DOHH2 (cell line): ENCODE measurements at regions not wholly inside any gene's neighbourhood (a gene's known extent, or its start where the extent isn't known, plus 50 kb on each side); places are given as distances from the start of the nearest gene placed in this dataset.

Experiments
- H3F3A ChIP-seq: fragments of 200-600 bp; sonication (generic), shearing (Covaris generic); 2 replicates; pipeline ENCODE4 v1.6.0; 2016; ENCODE audit warnings: antibody characterized with exemption, mild to moderate bottlenecking; ENCODE audit not compliant: control insufficient read depth, insufficient read depth
- H3K27ac ChIP-seq: fragments of 200-600 bp; sonication (generic); 2 replicates; pipeline ENCODE4 v1.5.1; 2014; ENCODE audit warnings: low read depth, mild to moderate bottlenecking, low read length, moderate library complexity
- H3K27me3 ChIP-seq: fragments of 200-600 bp; sonication (generic); 2 replicates; pipeline ENCODE4 v1.6.1; 2014; ENCODE audit warnings: mild to moderate bottlenecking, low read length, mixed read lengths; ENCODE audit not compliant: control insufficient read depth
- H3K36me3 ChIP-seq: fragments of 200-600 bp; sonication (generic); 2 replicates; pipeline ENCODE4 v1.6.1; 2014; ENCODE audit warnings: mild to moderate bottlenecking, low read length, moderate library complexity, mixed read lengths; ENCODE audit not compliant: control insufficient read depth
- H3K4me1 ChIP-seq: fragments of 200-600 bp; sonication (generic); 2 replicates; pipeline ENCODE4 v1.6.1; 2014; ENCODE audit warnings: mild to moderate bottlenecking, low read length, mixed read lengths; ENCODE audit not compliant: control insufficient read depth
- H3K4me2 ChIP-seq: fragments of 200-600 bp; sonication (generic); 2 replicates; pipeline ENCODE4 v1.6.0; 2014; ENCODE audit warnings: mild to moderate bottlenecking, low read length, moderate library complexity
- H3K4me3 ChIP-seq: fragments of 200-600 bp; sonication (generic); 2 replicates; pipeline ENCODE4 v1.5.1; 2014; ENCODE audit warnings: mild to moderate bottlenecking, low read length, mixed read lengths
- H3K79me2 ChIP-seq: fragments of 200-600 bp; sonication (generic); 2 replicates; pipeline ENCODE4 v1.6.1; 2014; ENCODE audit warnings: mild to moderate bottlenecking, low read length, mixed read lengths; ENCODE audit not compliant: control insufficient read depth
- H3K9me2 ChIP-seq: fragments of 200-600 bp; sonication (generic); replicated peaks from 2 replicates; pipeline ENCODE4 v1.6.1; 2014; ENCODE audit warnings: mild to moderate bottlenecking, low read length, mixed read lengths; ENCODE audit not compliant: control insufficient read depth
- H3K9me3 ChIP-seq: fragments of 200-600 bp; sonication (generic); 2 replicates; pipeline ENCODE4 v1.6.1; 2014; ENCODE audit warnings: antibody characterized with exemption, low read length, mixed read lengths; ENCODE audit not compliant: control insufficient read depth, insufficient read depth
- H4K20me1 ChIP-seq: fragments of 200-600 bp; sonication (generic); 2 replicates; pipeline ENCODE4 v1.6.0; 2014; ENCODE audit warnings: low read depth, mild to moderate bottlenecking, antibody characterized with exemption, low read length, moderate library complexity; ENCODE audit not compliant: control insufficient read depth, insufficient read depth
- EZH2phosphoT487 ChIP-seq: fragments of 200-600 bp; sonication (generic); IDR thresholded peaks from 2 replicates; pipeline ENCODE4 v1.6.1; 2017; ENCODE audit warnings: borderline replicate concordance, mild to moderate bottlenecking, antibody characterized with exemption, low read length, moderate library complexity, mixed read lengths
- TF ChIP-seq, protein P1 (sequence below): fragments of 200-600 bp; sonication (generic); IDR thresholded peaks from one replicate; pipeline ENCODE4 v1.5.1; 2014; ENCODE audit warnings: antibody characterized with exemption, mild to moderate bottlenecking, low read depth, low read length; ENCODE audit not compliant: poor library complexity, severe bottlenecking

DNA sequence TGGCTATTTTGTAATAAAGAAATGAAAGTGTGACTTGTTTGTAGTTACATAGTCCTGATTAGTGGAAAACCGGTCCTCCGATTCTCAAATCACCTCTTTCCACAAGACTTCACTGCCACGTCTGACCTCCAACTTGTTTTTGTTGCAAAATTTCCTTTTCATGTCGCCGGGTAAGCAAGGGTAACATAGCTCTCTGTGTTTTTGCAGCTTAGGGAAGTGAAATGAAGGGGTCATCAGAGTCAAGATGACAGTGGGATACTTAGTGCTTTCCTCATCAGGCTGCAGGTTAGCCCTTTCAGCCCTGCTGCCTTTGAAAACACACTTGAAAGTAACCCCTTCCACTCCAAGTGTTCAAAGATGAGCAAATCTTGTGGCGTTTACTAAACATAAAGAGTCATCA lies 217.9 kb downstream of the USP25 start:
- no peak for TF ChIP-seq EZH2phosphoT487
- TF ChIP-seq, protein P1, sequence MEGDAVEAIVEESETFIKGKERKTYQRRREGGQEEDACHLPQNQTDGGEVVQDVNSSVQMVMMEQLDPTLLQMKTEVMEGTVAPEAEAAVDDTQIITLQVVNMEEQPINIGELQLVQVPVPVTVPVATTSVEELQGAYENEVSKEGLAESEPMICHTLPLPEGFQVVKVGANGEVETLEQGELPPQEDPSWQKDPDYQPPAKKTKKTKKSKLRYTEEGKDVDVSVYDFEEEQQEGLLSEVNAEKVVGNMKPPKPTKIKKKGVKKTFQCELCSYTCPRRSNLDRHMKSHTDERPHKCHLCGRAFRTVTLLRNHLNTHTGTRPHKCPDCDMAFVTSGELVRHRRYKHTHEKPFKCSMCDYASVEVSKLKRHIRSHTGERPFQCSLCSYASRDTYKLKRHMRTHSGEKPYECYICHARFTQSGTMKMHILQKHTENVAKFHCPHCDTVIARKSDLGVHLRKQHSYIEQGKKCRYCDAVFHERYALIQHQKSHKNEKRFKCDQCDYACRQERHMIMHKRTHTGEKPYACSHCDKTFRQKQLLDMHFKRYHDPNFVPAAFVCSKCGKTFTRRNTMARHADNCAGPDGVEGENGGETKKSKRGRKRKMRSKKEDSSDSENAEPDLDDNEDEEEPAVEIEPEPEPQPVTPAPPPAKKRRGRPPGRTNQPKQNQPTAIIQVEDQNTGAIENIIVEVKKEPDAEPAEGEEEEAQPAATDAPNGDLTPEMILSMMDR, result no peak
- Histone ChIP-seq H3K79me2 (no peaks in the 10 kb centered on the region), H3K36me3 (no peaks in the 10 kb centered on the region), H3F3A (no peaks in the 10 kb centered on the region), H4K20me1 (no peaks in the 10 kb centered on the region), H3K27ac (no peak overlapping the region), H3K27me3 (no peaks in the 10 kb centered on the region), H3K9me2 (no peaks in the 10 kb centered on the region), H3K4me2 (no peak overlapping the region), H3K4me3 (no peak overlapping the region), H3K9me3 (no peaks in the 10 kb centered on the region), H3K4me1 (no peaks in the 10 kb centered on the region)

DNA sequence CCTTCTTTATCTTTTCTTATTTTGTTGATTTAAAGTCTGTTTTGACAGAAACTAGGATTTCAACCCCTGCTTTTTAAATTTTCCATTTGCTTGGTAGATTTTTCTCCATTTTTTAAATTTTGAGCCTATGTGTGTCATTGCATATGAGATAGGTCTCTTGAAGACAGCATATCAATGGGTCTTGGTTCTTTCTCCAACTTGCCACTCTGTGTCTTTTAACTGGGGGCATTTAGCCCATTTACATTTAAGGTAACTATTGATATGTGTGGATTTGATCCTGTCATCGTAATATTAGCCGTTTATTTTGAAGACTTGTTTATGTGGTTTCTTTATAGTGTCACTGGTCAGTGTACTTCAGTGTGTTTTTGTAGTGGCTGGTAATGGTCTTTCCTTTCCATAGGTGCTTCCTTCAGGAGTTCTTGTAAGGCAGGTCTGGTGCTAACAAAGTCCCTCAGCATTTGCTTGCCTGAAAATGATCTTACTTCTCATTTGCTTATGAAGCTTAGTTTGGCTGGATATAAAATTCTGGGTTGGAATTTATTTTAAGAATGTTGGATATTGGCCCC lies 223.9 kb downstream of the USP25 start:
- Histone ChIP-seq H3K4me2 (no peak overlapping the region), H3K9me3 (peaks cover 10% of the 10 kb centered on the region; the same call in 1 of the 2 replicates), H3K79me2 (no peaks in the 10 kb centered on the region), H3K4me1 (no peaks in the 10 kb centered on the region), H3F3A (no peaks in the 10 kb centered on the region), H3K9me2 (no peaks in the 10 kb centered on the region), H3K27ac (no peak overlapping the region), H4K20me1 (no peaks in the 10 kb centered on the region), H3K27me3 (no peaks in the 10 kb centered on the region), H3K36me3 (no peaks in the 10 kb centered on the region), H3K4me3 (no peak overlapping the region)
- no peak for TF ChIP-seq EZH2phosphoT487

DNA sequence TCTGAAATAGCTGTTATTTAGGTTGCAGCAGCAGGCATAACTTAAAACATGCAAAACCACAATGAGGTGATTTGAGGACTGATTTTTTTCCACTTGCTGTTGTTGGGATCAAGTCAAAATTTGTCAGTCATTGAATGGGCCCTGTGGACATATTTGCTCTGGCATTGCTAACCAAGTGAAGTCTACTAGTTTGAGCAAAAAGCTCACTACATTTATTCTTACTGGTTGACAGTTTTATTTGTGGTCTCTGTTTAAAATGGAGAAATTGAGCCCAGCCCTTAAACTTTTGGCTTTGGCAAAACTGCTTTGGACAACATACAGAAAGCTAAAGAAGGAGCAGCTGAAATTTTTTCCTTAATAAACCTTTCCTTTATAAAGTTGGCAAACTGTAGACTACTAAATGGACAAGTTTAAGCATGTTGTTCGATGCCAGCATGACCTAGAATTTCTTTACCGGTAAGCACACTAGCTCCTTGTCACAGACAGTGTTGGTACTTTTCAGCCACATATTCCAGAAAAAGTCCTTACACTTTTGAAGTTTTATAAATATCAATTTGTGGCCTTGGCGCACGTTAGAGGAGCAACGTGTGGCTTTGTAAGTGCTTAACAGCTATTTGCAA lies 234.6 kb downstream of the USP25 start:
- Histone ChIP-seq H3K9me3 (no peaks in the 10 kb centered on the region), H3K9me2 (no peaks in the 10 kb centered on the region), H3K36me3 (no peaks in the 10 kb centered on the region), H3K27ac (no peak overlapping the region), H3K4me1 (no peaks in the 10 kb centered on the region), H3F3A (no peaks in the 10 kb centered on the region), H4K20me1 (no peaks in the 10 kb centered on the region), H3K79me2 (no peaks in the 10 kb centered on the region), H3K27me3 (no peaks in the 10 kb centered on the region; the same call in 1 of the 2 replicates), H3K4me3 (no peak overlapping the region), H3K4me2 (no peak overlapping the region)
- TF ChIP-seq, protein P1, result no peak
- TF ChIP-seq EZH2phosphoT487, result no peak

DNA sequence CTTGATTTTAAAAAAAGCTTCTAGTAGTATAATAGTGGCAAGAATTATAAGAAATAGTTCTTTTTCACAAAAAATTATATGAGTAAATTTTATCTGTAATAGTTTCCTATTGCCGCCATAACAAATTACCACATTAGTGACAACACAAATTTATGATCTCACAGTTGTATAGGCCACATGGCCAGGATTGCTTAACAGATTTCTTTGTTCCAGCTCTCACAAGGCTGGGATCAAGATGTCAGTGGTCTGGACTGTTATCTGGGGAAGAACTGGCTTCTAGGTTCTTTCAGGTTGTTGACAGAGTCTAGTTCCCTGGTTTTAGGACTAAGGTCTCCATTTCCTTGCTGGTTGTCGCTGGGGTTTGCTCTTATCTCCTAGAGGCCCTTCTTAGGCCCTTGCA lies 236.4 kb downstream of the USP25 start:
- Histone ChIP-seq H3K9me3 (no peaks in the 10 kb centered on the region), H3F3A (no peaks in the 10 kb centered on the region), H3K27me3 (no peaks in the 10 kb centered on the region; the same call in 1 of the 2 replicates), H3K27ac (no peak overlapping the region), H3K79me2 (no peaks in the 10 kb centered on the region), H3K36me3 (no peaks in the 10 kb centered on the region), H4K20me1 (no peaks in the 10 kb centered on the region), H3K4me1 (no peaks in the 10 kb centered on the region), H3K4me2 (no peak overlapping the region), H3K4me3 (no peak overlapping the region), H3K9me2 (no peaks in the 10 kb centered on the region)
- TF ChIP-seq, protein P1, result no peak
- TF ChIP-seq EZH2phosphoT487, result no peak
